ENCODE measurements at regions not wholly inside any gene's neighbourhood (a gene's known extent, or its start where the extent isn't known, plus 50 kb on each side); places are given as distances from the start of the nearest gene placed in this dataset.
"Not testable (repeated sequence)": the region's sequence is repeated elsewhere in the genome, so short reads cannot be mapped to it uniquely, and the experiment has no call there.

DNA sequence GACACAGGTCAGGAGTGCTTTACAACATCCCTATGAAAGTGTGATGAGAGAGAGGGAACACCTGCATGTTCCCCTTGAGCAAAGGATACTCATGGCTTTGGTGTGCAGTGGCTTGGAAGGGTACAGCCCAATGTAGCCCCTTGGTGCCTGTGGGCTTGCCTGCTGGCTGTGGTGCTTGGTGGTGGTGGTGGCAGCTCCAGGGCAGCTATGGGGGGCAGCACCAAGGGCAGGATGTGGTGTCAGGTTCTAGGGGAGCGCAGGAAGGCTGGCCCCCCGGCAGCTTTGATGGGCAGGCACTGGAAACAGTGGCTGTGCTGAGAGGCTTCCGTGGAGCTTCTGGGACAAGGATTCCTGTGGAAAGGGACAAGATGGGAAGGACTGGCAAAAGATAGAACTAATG lies 464.0 kb upstream of the ZMIZ1 start:
- no peak for TF ChIP-seq EZH2 (IDR thresholded peaks at IDR 0.05; ENCODE audit: borderline replicate concordance, low read depth, low read length, poor library complexity, severe bottlenecking)
- TF ChIP-seq, protein P1, sequence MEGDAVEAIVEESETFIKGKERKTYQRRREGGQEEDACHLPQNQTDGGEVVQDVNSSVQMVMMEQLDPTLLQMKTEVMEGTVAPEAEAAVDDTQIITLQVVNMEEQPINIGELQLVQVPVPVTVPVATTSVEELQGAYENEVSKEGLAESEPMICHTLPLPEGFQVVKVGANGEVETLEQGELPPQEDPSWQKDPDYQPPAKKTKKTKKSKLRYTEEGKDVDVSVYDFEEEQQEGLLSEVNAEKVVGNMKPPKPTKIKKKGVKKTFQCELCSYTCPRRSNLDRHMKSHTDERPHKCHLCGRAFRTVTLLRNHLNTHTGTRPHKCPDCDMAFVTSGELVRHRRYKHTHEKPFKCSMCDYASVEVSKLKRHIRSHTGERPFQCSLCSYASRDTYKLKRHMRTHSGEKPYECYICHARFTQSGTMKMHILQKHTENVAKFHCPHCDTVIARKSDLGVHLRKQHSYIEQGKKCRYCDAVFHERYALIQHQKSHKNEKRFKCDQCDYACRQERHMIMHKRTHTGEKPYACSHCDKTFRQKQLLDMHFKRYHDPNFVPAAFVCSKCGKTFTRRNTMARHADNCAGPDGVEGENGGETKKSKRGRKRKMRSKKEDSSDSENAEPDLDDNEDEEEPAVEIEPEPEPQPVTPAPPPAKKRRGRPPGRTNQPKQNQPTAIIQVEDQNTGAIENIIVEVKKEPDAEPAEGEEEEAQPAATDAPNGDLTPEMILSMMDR (conservative IDR thresholded peaks at IDR 0.05; ENCODE audit: low read depth, low read length) = no peak
- CTCF ChIA-PET = no interaction called here
- Histone ChIP-seq H3K9me3 (ENCODE audit: low read depth, low read length, poor library complexity, severe bottlenecking) (peaks cover 4% of the 10 kb centered on the region), H3K4me1 (ENCODE audit: insufficient read depth, low read length, poor library complexity, severe bottlenecking) (no peaks in the 10 kb centered on the region), H3K27ac (ENCODE audit: low read depth, low read length, poor library complexity, severe bottlenecking) (no peak overlapping the region), H3K4me3 (ENCODE audit: low read depth, low read length, poor library complexity, severe bottlenecking) (no peak overlapping the region), H3K27me3 (replicated peaks; ENCODE audit: insufficient read depth, low read depth, low read length, poor library complexity) (no peaks in the 10 kb centered on the region), H3K36me3 (ENCODE audit: insufficient read depth, low read length, poor library complexity, severe bottlenecking) (no peaks in the 10 kb centered on the region)
- no TSS peak for BruUV-seq (replicated peaks)
- no peak for DNase-seq (ENCODE audit: low spot score)
- POLR2A ChIA-PET (ENCODE audit: low non-redundant PET) = no interaction called here
- intact Hi-C loops (cut with micrococcal nuclease; ENCODE audit: unreplicated experiment) = no loop called here

DNA sequence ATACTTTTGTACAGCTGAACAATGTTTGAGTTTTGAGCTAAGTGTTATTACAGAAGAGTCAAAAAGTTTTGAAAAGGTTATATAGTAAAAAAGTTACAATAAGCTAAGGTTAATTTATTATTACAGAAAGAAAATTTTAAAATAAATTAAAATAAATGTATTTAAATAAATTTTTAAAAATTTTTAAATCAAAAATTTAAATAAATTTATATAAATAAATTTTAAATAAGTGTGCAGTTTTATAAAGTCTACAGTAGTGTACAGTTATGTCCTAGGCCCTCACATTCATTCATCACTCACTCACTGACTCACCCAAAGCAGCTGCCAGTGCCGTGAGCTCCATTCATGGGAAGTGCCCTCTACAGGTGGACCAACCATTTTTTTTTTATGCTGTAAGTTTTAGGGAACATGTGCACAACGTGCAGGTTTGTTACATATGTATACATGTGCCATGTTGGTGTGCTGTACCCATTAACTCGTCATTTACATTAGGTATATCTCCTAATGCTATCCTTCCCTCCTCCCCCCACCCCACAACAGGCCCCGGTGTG lies 462.9 kb upstream of the ZMIZ1 start:
- no peaks in the 10 kb centered on the region for H3K4me1 ChIP-seq (ENCODE audit: insufficient read depth, low read length, poor library complexity, severe bottlenecking)
- no peaks in the 10 kb centered on the region for H3K36me3 ChIP-seq (ENCODE audit: insufficient read depth, low read length, poor library complexity, severe bottlenecking)
- no TSS peak for BruUV-seq (replicated peaks)
- POLR2A ChIA-PET (ENCODE audit: low non-redundant PET) = no interaction called here
- no peak overlapping the region for H3K4me3 ChIP-seq (ENCODE audit: low read depth, low read length, poor library complexity, severe bottlenecking)
- CTCF ChIA-PET = no interaction called here
- intact Hi-C loops (cut with micrococcal nuclease; ENCODE audit: unreplicated experiment) = no loop called here
- TF ChIP-seq, protein P1 (conservative IDR thresholded peaks at IDR 0.05; ENCODE audit: low read depth, low read length) = no peak
- TF ChIP-seq EZH2 (IDR thresholded peaks at IDR 0.05; ENCODE audit: borderline replicate concordance, low read depth, low read length, poor library complexity, severe bottlenecking) = no peak
- H3K27ac ChIP-seq (ENCODE audit: low read depth, low read length, poor library complexity, severe bottlenecking) = no peak overlapping the region
- peaks cover 4% of the 10 kb centered on the region for H3K9me3 ChIP-seq (ENCODE audit: low read depth, low read length, poor library complexity, severe bottlenecking)
- no peaks in the 10 kb centered on the region for H3K27me3 ChIP-seq (replicated peaks; ENCODE audit: insufficient read depth, low read depth, low read length, poor library complexity)
- peak; percentile 4 for DNase-seq (ENCODE audit: low spot score)

DNA sequence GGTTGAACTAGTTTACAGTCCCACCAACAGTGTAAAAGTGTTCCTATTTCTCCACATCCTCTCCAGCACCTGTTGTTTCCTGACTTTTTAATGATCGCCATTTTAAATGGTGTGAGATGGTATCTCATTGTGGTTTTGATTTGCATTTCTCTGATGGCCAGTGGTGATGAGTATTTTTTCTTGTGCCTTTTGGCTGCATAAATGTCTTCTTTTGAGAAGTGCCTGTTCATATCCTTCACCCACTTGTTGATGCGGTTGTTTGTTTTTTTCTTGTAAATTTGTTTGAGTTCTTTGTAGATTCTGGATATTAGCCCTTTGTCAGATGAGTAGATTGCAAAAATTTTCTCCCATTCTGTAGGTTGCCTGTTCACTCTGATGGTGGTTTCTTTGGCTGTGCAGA lies 462.0 kb upstream of the ZMIZ1 start:
- CTCF ChIA-PET; intact Hi-C loops (cut with micrococcal nuclease; ENCODE audit: unreplicated experiment); H3K9me3 ChIP-seq (ENCODE audit: low read depth, low read length, poor library complexity, severe bottlenecking); H3K36me3 ChIP-seq (ENCODE audit: insufficient read depth, low read length, poor library complexity, severe bottlenecking); H3K4me1 ChIP-seq (ENCODE audit: insufficient read depth, low read length, poor library complexity, severe bottlenecking); H3K4me3 ChIP-seq (ENCODE audit: low read depth, low read length, poor library complexity, severe bottlenecking); POLR2A ChIA-PET (ENCODE audit: low non-redundant PET); BruUV-seq (replicated peaks); DNase-seq (ENCODE audit: low spot score); H3K27me3 ChIP-seq (replicated peaks; ENCODE audit: insufficient read depth, low read depth, low read length, poor library complexity); H3K27ac ChIP-seq (ENCODE audit: low read depth, low read length, poor library complexity, severe bottlenecking): not testable (repeated sequence)

DNA sequence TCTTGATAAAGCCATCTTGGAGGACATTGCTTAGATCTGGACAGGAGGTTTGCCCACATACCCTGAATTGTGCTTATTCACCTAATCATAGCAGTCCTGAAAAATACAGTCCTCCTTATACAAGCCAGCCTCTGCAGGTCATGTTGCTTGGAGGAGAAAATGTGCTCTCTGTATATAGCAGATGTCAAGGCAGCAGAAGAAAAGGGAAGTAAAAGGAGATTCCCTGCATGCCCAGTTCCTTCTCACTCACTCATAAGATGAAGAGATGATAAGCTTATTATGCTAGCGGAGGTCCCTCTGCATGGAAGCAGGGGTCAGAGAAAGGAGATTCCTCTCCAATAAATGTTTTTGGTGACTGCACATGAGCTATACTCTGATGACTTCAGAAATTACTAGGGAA lies 458.8 kb upstream of the ZMIZ1 start:
- Histone ChIP-seq H3K36me3 (ENCODE audit: insufficient read depth, low read length, poor library complexity, severe bottlenecking) (no peaks in the 10 kb centered on the region), H3K27me3 (replicated peaks; ENCODE audit: insufficient read depth, low read depth, low read length, poor library complexity) (no peaks in the 10 kb centered on the region), H3K4me3 (ENCODE audit: low read depth, low read length, poor library complexity, severe bottlenecking) (no peak overlapping the region), H3K9me3 (ENCODE audit: low read depth, low read length, poor library complexity, severe bottlenecking) (peaks cover 4% of the 10 kb centered on the region), H3K4me1 (ENCODE audit: insufficient read depth, low read length, poor library complexity, severe bottlenecking) (no peaks in the 10 kb centered on the region), H3K27ac (ENCODE audit: low read depth, low read length, poor library complexity, severe bottlenecking) (no peak overlapping the region)
- no TSS peak for BruUV-seq (replicated peaks)
- TF ChIP-seq, protein P1 (conservative IDR thresholded peaks at IDR 0.05; ENCODE audit: low read depth, low read length) = no peak
- no peak for TF ChIP-seq EZH2 (IDR thresholded peaks at IDR 0.05; ENCODE audit: borderline replicate concordance, low read depth, low read length, poor library complexity, severe bottlenecking)
- ChIA-PET CTCF (no interaction called here), POLR2A (ENCODE audit: low non-redundant PET) (no interaction called here)
- no peak for DNase-seq (ENCODE audit: low spot score)
- intact Hi-C loops (cut with micrococcal nuclease; ENCODE audit: unreplicated experiment) = no loop called here
